Gastrocnemius medialis (tissue), 4 donors: ENCODE measurements at regions not wholly inside any gene's neighbourhood (a gene's known extent, or its start where the extent isn't known, plus 50 kb on each side); places are given as distances from the start of the nearest gene placed in this dataset.
"Not testable (repeated sequence)": the region's sequence is repeated elsewhere in the genome, so short reads cannot be mapped to it uniquely, and the experiment has no call there.

Experiments used
- ATAC-seq, 2 donors: fragments of 150-250 bp; one replicate each; pipeline ENCODE4 v1.9.1; 2016
- DNase-seq, 2 donors: peaks; one replicate each; pipeline ENCODE4 v3.0.0-alpha.2; 2019
- H3K27ac ChIP-seq, 4 donors: fragments of 200-600 bp; sonication (generic); 1 replicate in 1 of 4; 2 replicates in 3 of 4; pipeline ENCODE4 v1.5.1; 2016 to 2018; ENCODE audit warnings: mild to moderate bottlenecking in 2 of 4, moderate library complexity in 1 of 4
- H3K27me3 ChIP-seq, 3 donors: fragments of 200-600 bp; sonication (generic) in 2 of 3; 1 replicate in 1 of 3; 2 replicates in 2 of 3; pipeline versions ENCODE4 v1.5.1 to v1.6.0; 2016 to 2019; ENCODE audit warnings: mild to moderate bottlenecking in 1 of 3, moderate library complexity in 1 of 3
- H3K36me3 ChIP-seq, 2 donors: fragments of 200-600 bp; sonication (generic) in 1 of 2; one replicate each; pipeline ENCODE4 v1.5.1; 2017 to 2018
- H3K4me1 ChIP-seq, 2 donors: fragments of 200-600 bp; sonication (generic) in 1 of 2; one replicate each; pipeline ENCODE4 v1.5.1; 2016 to 2017; ENCODE audit warnings: mild to moderate bottlenecking in 2 of 2
- H3K4me3 ChIP-seq, 4 donors: fragments of 200-600 bp; sonication (generic) in 3 of 4; 1 replicate in 1 of 4; 2 replicates in 3 of 4; pipeline ENCODE4 v1.5.1; 2016 to 2019; ENCODE audit warnings: mild to moderate bottlenecking in 2 of 4
- H3K9me3 ChIP-seq, 3 donors: fragments of 200-600 bp; sonication (generic) in 2 of 3; 1 replicate in 1 of 3; 2 replicates in 2 of 3; pipeline ENCODE4 v1.5.1; 2016 to 2019
- POLR2A ChIP-seq, 2 donors: fragments of 450-650 bp; IDR thresholded peaks; one replicate each; pipeline ENCODE4 v1.6.1; 2017; ENCODE audit warnings: antibody characterized with exemption in 2 of 2, mild to moderate bottlenecking in 2 of 2, moderate library complexity in 2 of 2
- in situ Hi-C, 4 donors: fragments of 200-750 bp; cut with MboI; loops; one replicate each; pipeline versions ENCODE4 v1.15.0 to v1.8.0; 2017; ENCODE audit warnings: low sequenced_read_pairs in 4 of 4
- intact Hi-C: fragments of 100-400 bp; cut with DNase I; formaldehyde crosslinking; loops from one replicate; pipeline ENCODE4 v1.15.1; 2023; ENCODE audit warnings: low total_unique reads
- TF ChIP-seq, protein P1 (sequence below), 5 experiments: fragments of 450-650 bp in 3 of 5; fragments of 200-600 bp in 2 of 5; sonication (generic) in 2 of 5; IDR thresholded peaks in 4 of 5; conservative IDR thresholded peaks in 1 of 5; 1 replicate in 4 of 5; 2 replicates in 1 of 5; pipeline ENCODE4 v1.5.1; 2016 to 2019; ENCODE audit warnings: antibody characterized with exemption in 5 of 5, mild to moderate bottlenecking in 3 of 5, moderate library complexity in 3 of 5

DNA sequence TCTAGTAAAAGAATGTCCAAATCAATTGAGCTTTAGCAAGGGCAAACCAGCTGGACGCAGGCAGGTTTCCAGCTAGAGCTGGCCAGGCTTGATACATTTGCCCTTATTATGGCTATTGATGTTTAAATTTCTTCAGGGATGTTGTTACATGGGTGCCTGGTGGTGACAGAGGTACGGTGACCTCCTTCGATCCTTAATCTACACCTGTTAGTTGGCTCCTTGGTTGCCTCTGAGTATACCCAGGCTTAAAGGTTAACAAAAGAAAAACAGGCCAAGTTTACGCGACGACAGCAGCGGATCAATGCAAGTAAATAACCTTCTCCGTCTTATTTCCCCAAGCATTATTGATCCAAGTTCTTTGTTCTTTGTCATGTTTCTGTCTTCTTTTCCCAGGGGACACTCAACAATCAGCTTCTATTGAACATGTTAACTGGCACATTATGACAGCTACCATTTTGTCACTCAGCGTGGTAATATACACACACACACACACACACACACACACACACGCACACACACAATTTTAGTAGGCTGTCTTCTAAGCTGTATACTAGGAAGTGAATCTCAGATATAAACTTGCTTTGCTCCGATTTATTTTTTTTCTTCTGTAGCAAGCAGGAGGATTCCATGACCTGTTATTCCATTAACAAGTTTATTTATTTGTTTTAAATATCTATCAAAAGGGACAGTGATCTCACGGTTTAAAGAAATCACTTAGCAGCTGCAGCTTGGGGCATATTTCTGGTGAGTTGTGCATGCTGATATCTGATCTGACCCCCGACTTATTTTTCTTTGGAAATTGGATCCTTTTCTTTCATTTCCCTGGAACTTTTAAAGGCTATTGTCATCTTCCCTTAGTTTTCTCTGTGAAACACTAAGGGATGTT is 844.7 kb downstream of the MCTP2 start:
- Histone ChIP-seq H3K4me3 (no peak overlapping the region), H3K27me3 (no peaks in the 10 kb centered on the region), H3K27ac (no peak overlapping the region), H3K36me3 (no peaks in the 10 kb centered on the region), H3K9me3 (no peaks in the 10 kb centered on the region), H3K4me1 (no peaks in the 10 kb centered on the region)
- intact Hi-C loops (no loop called here), in situ Hi-C loops (no loop called here)
- DNase-seq, result no peak
- TF ChIP-seq, protein P1, sequence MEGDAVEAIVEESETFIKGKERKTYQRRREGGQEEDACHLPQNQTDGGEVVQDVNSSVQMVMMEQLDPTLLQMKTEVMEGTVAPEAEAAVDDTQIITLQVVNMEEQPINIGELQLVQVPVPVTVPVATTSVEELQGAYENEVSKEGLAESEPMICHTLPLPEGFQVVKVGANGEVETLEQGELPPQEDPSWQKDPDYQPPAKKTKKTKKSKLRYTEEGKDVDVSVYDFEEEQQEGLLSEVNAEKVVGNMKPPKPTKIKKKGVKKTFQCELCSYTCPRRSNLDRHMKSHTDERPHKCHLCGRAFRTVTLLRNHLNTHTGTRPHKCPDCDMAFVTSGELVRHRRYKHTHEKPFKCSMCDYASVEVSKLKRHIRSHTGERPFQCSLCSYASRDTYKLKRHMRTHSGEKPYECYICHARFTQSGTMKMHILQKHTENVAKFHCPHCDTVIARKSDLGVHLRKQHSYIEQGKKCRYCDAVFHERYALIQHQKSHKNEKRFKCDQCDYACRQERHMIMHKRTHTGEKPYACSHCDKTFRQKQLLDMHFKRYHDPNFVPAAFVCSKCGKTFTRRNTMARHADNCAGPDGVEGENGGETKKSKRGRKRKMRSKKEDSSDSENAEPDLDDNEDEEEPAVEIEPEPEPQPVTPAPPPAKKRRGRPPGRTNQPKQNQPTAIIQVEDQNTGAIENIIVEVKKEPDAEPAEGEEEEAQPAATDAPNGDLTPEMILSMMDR (IDR thresholded peaks at IDR 0.05 in 4 of 5, conservative IDR thresholded peaks at IDR 0.05 in 1 of 5), result no peak
- no peak for TF ChIP-seq POLR2A (IDR thresholded peaks at IDR 0.05)
- ATAC-seq, result no peak

DNA sequence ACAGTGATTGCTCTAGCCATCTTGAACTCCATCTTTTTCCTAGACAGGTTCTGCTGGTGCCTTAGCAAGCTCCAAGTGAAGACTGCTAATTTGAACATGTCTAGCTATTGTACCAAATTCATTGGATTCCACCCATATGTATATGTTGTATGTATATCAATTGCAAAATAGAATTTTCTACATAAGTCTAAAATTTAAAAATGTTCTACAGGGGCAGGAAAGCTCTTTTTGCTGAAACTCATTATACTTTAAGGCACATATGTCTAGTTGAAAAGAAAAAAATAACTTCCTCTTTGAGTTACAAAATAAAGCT is 845.3 kb downstream of the MCTP2 start:
- Histone ChIP-seq H3K4me1 (no peaks in the 10 kb centered on the region), H3K27me3 (no peaks in the 10 kb centered on the region), H3K27ac (no peak overlapping the region), H3K36me3 (no peaks in the 10 kb centered on the region), H3K4me3 (no peak overlapping the region), H3K9me3 (no peaks in the 10 kb centered on the region)
- no peak for ATAC-seq
- TF ChIP-seq POLR2A (IDR thresholded peaks at IDR 0.05), result no peak
- TF ChIP-seq, protein P1 (IDR thresholded peaks at IDR 0.05 in 4 of 5, conservative IDR thresholded peaks at IDR 0.05 in 1 of 5), result no peak
- DNase-seq, result no peak
- in situ Hi-C loops (no loop called here), intact Hi-C loops (no loop called here)

DNA sequence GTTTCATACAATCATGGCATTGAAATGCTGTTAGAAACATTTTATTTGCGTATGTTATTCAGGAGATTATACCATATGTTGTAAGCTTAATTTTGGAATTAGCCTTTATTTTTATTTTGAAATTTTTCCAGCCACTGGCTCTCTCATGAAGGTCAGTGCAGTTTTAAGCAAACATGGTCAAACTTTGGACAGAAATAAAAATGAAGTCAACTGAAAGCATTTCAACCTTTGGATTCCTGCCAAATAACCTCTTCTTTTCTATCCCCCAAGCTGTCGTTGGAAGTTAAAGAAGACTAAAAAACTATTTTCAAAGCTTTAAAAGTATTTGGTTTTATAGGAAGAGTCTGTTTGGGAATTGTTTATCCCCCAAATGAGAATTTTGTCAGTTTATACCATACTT is 846.6 kb downstream of the MCTP2 start:
- intact Hi-C loops, result no loop called here
- no peak for TF ChIP-seq POLR2A (IDR thresholded peaks at IDR 0.05)
- TF ChIP-seq, protein P1 (IDR thresholded peaks at IDR 0.05 in 4 of 5, conservative IDR thresholded peaks at IDR 0.05 in 1 of 5), result no peak

DNA sequence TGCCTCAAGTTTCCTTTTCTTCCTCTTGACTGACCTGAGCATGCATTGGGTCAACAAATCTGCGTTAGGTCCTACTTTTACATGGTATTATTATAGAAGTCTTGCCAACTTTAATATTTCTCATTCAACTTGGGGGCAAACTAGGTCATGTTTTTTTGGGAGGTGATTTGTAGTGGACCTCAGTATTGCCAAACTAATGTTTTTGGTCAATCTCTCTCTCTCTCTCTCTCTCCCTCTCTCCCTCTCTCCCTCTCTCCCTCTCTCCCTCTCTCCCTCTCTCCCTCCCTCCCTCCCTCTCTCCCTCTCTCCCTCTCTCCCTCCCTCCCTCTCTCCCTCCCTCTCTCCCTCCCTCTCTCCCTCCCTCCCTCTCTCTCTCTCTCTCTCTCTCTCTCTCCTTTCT is 848.9 kb downstream of the MCTP2 start:
- H3K4me1 ChIP-seq, H3K9me3 ChIP-seq, H3K36me3 ChIP-seq, H3K27me3 ChIP-seq, in situ Hi-C loops, intact Hi-C loops, ATAC-seq, DNase-seq, H3K27ac ChIP-seq, H3K4me3 ChIP-seq: not testable (repeated sequence)

More for the DNA sequence above, 846.6 kb downstream of the MCTP2 start:
- H3K4me1 ChIP-seq, result no peaks in the 10 kb centered on the region
- in situ Hi-C loops, result no loop called here
- H3K27ac ChIP-seq, result peak overlapping the region in 2 of 4 donors; percentile 12 to 20
- H3K27me3 ChIP-seq, result no peaks in the 10 kb centered on the region
- no peaks in the 10 kb centered on the region for H3K9me3 ChIP-seq
- DNase-seq (no peak), ATAC-seq (no peak)
- H3K36me3 ChIP-seq, result no peaks in the 10 kb centered on the region
- no peak overlapping the region for H3K4me3 ChIP-seq

DNA sequence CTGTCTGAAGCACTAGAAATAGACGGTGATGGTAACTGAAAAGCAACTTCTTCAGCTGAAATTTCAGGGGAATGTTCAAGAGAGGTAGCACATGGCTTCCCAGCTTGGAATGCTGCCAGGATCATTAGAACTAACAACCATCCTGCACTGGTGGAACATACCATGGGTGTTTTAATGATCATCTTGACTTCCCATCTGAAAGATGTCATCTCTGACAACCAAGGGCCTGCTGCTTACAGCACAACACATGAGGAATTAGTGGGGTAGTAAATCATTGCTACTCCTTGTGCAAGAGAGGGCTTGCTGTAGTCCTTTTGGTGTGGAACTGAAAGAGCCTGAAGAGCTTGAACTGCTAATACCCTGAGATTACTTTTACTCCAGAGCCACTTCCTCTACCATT is 853.7 kb downstream of the MCTP2 start:
- intact Hi-C loops (no loop called here), in situ Hi-C loops (no loop called here)
- Histone ChIP-seq H3K27ac (no peak overlapping the region), H3K27me3 (no peaks in the 10 kb centered on the region), H3K36me3 (no peaks in the 10 kb centered on the region), H3K4me1 (no peaks in the 10 kb centered on the region), H3K9me3 (no peaks in the 10 kb centered on the region), H3K4me3 (no peak overlapping the region)
- no peak for TF ChIP-seq POLR2A (IDR thresholded peaks at IDR 0.05)
- TF ChIP-seq, protein P1 (IDR thresholded peaks at IDR 0.05 in 4 of 5, conservative IDR thresholded peaks at IDR 0.05 in 1 of 5), result no peak
- DNase-seq (no peak), ATAC-seq (no peak)
